HCT116 (cell line): ENCODE measurements at regions not wholly inside any gene's neighbourhood (a gene's known extent, or its start where the extent isn't known, plus 50 kb on each side); places are given as distances from the start of the nearest gene placed in this dataset.

ENCODE experiments used
- CBX3 ChIP-seq: IDR thresholded peaks from 2 replicates; pipeline ENCODE4 v1.6.1; 2012; ENCODE audit warnings: low read depth
- CEBPB ChIP-seq: IDR thresholded peaks from 2 replicates; pipeline ENCODE4 v1.6.1; 2012; ENCODE audit warnings: low read depth
- ELF1 ChIP-seq: IDR thresholded peaks from 2 replicates; pipeline ENCODE4 v1.6.1; 2012; ENCODE audit warnings: low read depth, borderline replicate concordance
- EZH2phosphoT487 ChIP-seq: fragments of 200-600 bp; IDR thresholded peaks from 2 replicates; pipeline ENCODE4 v1.6.1; 2018; ENCODE audit warnings: antibody characterized with exemption, borderline replicate concordance
- JUND ChIP-seq: IDR thresholded peaks from 2 replicates; pipeline ENCODE4 v1.6.1; 2012
- POLR2A ChIP-seq: IDR thresholded peaks from 2 replicates; pipeline ENCODE4 v1.7.0; 2011; ENCODE audit warnings: borderline replicate concordance; ENCODE audit not compliant: insufficient read depth, insufficient read length; ENCODE audit errors: extremely low read depth
- POLR2AphosphoS5 ChIP-seq: IDR thresholded peaks from 2 replicates; pipeline ENCODE4 v1.6.1; 2011; ENCODE audit warnings: mild to moderate bottlenecking, low read depth, low read length, moderate library complexity
- ZNF274 ChIP-seq: fragments of 200-500 bp; sonication (Bioruptor generic); IDR thresholded peaks from 2 replicates; pipeline ENCODE4 v1.6.1; 2014; ENCODE audit warnings: mild to moderate bottlenecking, low read depth, low read length, inconsistent platforms
- TF ChIP-seq, protein P1 (sequence below), 3 experiments: fragments of 200-600 bp in 1 of 3; sonication (generic) in 1 of 3; IDR thresholded peaks in 2 of 3; conservative IDR thresholded peaks in 1 of 3; 2 replicates each; pipeline ENCODE4 v1.5.1; 2012 to 2017; ENCODE audit warnings: low read depth in 2 of 3, low read length in 2 of 3, antibody characterized with exemption in 1 of 3, borderline replicate concordance in 1 of 3, control low read depth in 1 of 3, mild to moderate bottlenecking in 1 of 3, mixed read lengths in 1 of 3, mixed run types in 1 of 3, moderate library complexity in 1 of 3; ENCODE audit not compliant: insufficient read depth in 1 of 3
- TF ChIP-seq, protein P2 (sequence below): IDR thresholded peaks from 2 replicates; pipeline ENCODE4 v1.6.1; 2012; ENCODE audit warnings: low read depth
- TF ChIP-seq, protein P3 (sequence below): IDR thresholded peaks from 2 replicates; pipeline ENCODE4 v1.6.1; 2012

DNA sequence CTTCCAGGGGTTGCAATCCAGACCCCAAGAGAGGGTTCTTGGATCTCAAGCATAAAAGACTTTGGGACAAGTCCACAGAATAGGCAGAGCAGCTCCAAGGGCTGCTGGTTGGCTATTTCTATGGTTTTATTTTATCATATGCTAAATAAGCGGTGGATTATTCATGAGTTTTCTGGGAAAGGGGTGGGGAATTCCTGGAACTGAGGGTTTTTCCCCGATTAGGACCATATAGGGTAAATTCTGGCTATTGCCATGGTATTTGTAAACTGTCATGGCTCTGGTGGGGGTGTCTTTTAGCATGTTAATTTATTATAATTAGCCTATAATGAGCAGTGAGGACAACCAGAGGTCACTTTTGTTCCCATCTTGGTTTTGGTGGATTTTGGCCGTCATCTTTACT, 270.9 kb upstream of the PLXNA2 start:
- no peak for TF ChIP-seq EZH2phosphoT487
- TF ChIP-seq ZNF274: no peak
- TF ChIP-seq CEBPB: no peak
- TF ChIP-seq POLR2A: no peak
- TF ChIP-seq, protein P1, sequence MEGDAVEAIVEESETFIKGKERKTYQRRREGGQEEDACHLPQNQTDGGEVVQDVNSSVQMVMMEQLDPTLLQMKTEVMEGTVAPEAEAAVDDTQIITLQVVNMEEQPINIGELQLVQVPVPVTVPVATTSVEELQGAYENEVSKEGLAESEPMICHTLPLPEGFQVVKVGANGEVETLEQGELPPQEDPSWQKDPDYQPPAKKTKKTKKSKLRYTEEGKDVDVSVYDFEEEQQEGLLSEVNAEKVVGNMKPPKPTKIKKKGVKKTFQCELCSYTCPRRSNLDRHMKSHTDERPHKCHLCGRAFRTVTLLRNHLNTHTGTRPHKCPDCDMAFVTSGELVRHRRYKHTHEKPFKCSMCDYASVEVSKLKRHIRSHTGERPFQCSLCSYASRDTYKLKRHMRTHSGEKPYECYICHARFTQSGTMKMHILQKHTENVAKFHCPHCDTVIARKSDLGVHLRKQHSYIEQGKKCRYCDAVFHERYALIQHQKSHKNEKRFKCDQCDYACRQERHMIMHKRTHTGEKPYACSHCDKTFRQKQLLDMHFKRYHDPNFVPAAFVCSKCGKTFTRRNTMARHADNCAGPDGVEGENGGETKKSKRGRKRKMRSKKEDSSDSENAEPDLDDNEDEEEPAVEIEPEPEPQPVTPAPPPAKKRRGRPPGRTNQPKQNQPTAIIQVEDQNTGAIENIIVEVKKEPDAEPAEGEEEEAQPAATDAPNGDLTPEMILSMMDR (IDR thresholded peaks at IDR 0.05 in 2 of 3, conservative IDR thresholded peaks at IDR 0.05 in 1 of 3; ENCODE audit: borderline replicate concordance in 1 of 3, insufficient read depth in 1 of 3, low read depth in 2 of 3, low read length in 2 of 3): no peak
- TF ChIP-seq CBX3: no peak
- TF ChIP-seq, protein P2, sequence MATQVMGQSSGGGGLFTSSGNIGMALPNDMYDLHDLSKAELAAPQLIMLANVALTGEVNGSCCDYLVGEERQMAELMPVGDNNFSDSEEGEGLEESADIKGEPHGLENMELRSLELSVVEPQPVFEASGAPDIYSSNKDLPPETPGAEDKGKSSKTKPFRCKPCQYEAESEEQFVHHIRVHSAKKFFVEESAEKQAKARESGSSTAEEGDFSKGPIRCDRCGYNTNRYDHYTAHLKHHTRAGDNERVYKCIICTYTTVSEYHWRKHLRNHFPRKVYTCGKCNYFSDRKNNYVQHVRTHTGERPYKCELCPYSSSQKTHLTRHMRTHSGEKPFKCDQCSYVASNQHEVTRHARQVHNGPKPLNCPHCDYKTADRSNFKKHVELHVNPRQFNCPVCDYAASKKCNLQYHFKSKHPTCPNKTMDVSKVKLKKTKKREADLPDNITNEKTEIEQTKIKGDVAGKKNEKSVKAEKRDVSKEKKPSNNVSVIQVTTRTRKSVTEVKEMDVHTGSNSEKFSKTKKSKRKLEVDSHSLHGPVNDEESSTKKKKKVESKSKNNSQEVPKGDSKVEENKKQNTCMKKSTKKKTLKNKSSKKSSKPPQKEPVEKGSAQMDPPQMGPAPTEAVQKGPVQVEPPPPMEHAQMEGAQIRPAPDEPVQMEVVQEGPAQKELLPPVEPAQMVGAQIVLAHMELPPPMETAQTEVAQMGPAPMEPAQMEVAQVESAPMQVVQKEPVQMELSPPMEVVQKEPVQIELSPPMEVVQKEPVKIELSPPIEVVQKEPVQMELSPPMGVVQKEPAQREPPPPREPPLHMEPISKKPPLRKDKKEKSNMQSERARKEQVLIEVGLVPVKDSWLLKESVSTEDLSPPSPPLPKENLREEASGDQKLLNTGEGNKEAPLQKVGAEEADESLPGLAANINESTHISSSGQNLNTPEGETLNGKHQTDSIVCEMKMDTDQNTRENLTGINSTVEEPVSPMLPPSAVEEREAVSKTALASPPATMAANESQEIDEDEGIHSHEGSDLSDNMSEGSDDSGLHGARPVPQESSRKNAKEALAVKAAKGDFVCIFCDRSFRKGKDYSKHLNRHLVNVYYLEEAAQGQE: no peak
- TF ChIP-seq ELF1: no peak
- TF ChIP-seq JUND: no peak
- TF ChIP-seq, protein P3, sequence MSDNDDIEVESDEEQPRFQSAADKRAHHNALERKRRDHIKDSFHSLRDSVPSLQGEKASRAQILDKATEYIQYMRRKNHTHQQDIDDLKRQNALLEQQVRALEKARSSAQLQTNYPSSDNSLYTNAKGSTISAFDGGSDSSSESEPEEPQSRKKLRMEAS: no peak
- no peak for TF ChIP-seq POLR2AphosphoS5
